ENCODE measurements at regions not wholly inside any gene's neighbourhood (a gene's known extent, or its start where the extent isn't known, plus 50 kb on each side); places are given as distances from the start of the nearest gene placed in this dataset.

DNA sequence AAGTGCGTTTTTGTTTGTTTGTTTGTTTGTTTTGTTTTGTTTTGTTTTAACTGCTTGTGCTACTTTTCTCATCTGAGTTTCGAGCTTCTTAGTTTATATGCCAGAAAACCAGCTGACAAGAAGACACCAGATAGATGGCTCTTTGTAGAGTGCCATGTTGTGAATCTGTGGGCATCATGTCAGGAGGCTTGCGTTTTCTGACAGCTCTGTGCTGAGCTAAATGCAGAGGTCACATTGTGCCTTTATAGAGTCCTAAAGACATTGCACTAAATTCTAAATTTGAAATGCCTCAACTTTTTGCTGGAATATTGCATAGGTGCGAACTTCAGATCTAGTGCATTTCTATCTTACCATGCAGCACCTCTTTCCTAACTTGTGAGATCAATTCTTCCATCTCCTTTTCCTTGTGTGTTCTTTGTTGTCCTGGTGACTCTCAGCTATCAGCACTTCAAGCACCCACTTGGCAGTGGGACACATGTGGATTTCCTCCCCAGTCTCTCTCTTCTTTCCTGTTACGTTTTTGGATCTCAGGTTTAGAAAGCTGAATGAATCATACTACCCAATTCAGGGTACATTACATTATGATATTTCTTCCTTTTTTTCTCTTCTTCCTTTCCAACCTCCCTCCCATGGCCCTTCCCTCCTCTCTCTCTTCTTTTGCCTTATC is 379.0 kb upstream of the RPS23 start:
- TF ChIP-seq, protein P1, sequence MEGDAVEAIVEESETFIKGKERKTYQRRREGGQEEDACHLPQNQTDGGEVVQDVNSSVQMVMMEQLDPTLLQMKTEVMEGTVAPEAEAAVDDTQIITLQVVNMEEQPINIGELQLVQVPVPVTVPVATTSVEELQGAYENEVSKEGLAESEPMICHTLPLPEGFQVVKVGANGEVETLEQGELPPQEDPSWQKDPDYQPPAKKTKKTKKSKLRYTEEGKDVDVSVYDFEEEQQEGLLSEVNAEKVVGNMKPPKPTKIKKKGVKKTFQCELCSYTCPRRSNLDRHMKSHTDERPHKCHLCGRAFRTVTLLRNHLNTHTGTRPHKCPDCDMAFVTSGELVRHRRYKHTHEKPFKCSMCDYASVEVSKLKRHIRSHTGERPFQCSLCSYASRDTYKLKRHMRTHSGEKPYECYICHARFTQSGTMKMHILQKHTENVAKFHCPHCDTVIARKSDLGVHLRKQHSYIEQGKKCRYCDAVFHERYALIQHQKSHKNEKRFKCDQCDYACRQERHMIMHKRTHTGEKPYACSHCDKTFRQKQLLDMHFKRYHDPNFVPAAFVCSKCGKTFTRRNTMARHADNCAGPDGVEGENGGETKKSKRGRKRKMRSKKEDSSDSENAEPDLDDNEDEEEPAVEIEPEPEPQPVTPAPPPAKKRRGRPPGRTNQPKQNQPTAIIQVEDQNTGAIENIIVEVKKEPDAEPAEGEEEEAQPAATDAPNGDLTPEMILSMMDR (IDR thresholded peaks at IDR 0.05) = no peak
- TF ChIP-seq POLR2A (IDR thresholded peaks at IDR 0.05) = no peak
